Common myeloid progenitor, CD34-positive (primary cell): ENCODE measurements at regions not wholly inside any gene's neighbourhood (a gene's known extent, or its start where the extent isn't known, plus 50 kb on each side); places are given as distances from the start of the nearest gene placed in this dataset.

Experiments
- CTCF ChIA-PET: fragments of 350-600 bp; sonication (Branson Sonifier 250); formaldehyde crosslinking; loops from one replicate; lab custom pipeline; 2021; ENCODE audit warnings: antibody characterized with exemption; lab: Charles Lee
- POLR2A ChIA-PET: fragments of 350-600 bp; sonication (Branson Sonifier 250); formaldehyde crosslinking; loops from one replicate; lab custom pipeline; 2021; ENCODE audit warnings: antibody characterized with exemption; lab: Charles Lee
- DNase-seq, 3 donors: peaks; one replicate each; pipeline versions ENCODE4 v3.0.0 to v3.0.0-alpha.2; 2013
- H3K27ac ChIP-seq, 2 experiments: 1 replicate in 1 of 2; 2 replicates in 1 of 2; pipeline ENCODE4 v1.7.0; 2013; ENCODE audit warnings: inconsistent platforms in 2 of 2, low read length in 2 of 2, mild to moderate bottlenecking in 2 of 2, low read depth in 1 of 2, moderate library complexity in 1 of 2; ENCODE audit not compliant: severe bottlenecking in 2 of 2, insufficient read depth in 1 of 2, poor library complexity in 1 of 2
- H3K27me3 ChIP-seq, 5 experiments: replicated peaks in 2 of 5; 1 replicate in 3 of 5; 2 replicates in 2 of 5; pipeline versions ENCODE4 v1.6.1 to v1.7.0; 2013; ENCODE audit warnings: low read length in 4 of 5, mild to moderate bottlenecking in 2 of 5, moderate library complexity in 2 of 5, inconsistent platforms in 1 of 5; ENCODE audit not compliant: insufficient read depth in 5 of 5, control insufficient read depth in 4 of 5
- H3K36me3 ChIP-seq, 4 experiments: 1 replicate in 2 of 4; 2 replicates in 2 of 4; pipeline versions ENCODE4 v1.6.1 to v1.7.0; 2013; ENCODE audit warnings: low read length in 3 of 4, control low read depth in 1 of 4, mild to moderate bottlenecking in 1 of 4; ENCODE audit not compliant: control insufficient read depth in 4 of 4, insufficient read depth in 4 of 4
- H3K4me1 ChIP-seq, 4 experiments: 1 replicate in 3 of 4; 2 replicates in 1 of 4; pipeline versions ENCODE4 v1.6.1 to v1.7.1; 2013; ENCODE audit warnings: low read length in 3 of 4, mild to moderate bottlenecking in 3 of 4, control low read depth in 1 of 4, inconsistent platforms in 1 of 4, moderate library complexity in 1 of 4; ENCODE audit not compliant: control insufficient read depth in 4 of 4, insufficient read depth in 4 of 4; ENCODE audit errors: control extremely low read depth in 1 of 4
- H3K4me3 ChIP-seq, 7 experiments: 1 replicate in 4 of 7; 2 replicates in 3 of 7; pipeline versions ENCODE4 v1.5.1 to v1.7.0; 2013; ENCODE audit warnings: mild to moderate bottlenecking in 7 of 7, low read length in 6 of 7, moderate library complexity in 6 of 7, inconsistent platforms in 2 of 7, low read depth in 2 of 7, control low read depth in 1 of 7; ENCODE audit not compliant: insufficient read depth in 4 of 7, control insufficient read depth in 1 of 7; ENCODE audit errors: extremely low read depth in 1 of 7
- H3K9me3 ChIP-seq, 5 experiments: 1 replicate in 4 of 5; 2 replicates in 1 of 5; pipeline versions ENCODE4 v1.6.1 to v1.7.1; 2013; ENCODE audit warnings: low read length in 4 of 5, mild to moderate bottlenecking in 2 of 5, inconsistent platforms in 1 of 5, low read depth in 1 of 5, moderate library complexity in 1 of 5; ENCODE audit not compliant: control insufficient read depth in 4 of 5, insufficient read depth in 2 of 5; ENCODE audit errors: control extremely low read depth in 1 of 5
- WGBS: methylation state at CpG from one replicate; pipeline ENCODE4 v1.1.5; 2013; ENCODE audit not compliant: insufficient coverage; 5-methylcytosine and 5-hydroxymethylcytosine counted together

DNA sequence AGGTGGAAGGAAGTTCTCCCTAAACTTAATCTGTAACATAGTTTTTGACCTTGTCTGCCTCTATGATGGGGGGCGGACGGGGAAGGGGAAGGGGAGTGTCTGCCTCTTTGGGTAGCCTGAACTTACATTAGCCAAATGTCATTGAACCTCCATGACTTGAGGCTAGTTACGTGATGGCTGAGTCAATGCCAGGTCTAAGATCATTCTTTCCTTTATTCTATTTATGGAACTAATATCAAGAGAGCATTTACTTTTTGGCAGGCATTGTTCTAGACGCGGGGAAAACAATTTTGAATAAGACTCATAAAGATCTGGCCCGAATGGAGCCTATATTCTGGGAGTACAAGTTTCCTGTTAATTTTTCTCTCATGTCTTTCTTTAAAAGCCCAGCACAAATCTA lies 340.7 kb upstream of the C2CD4B start:
- no CpG with 5 or more reads among the region's 6 CpGs for WGBS
- H3K36me3 ChIP-seq: no peaks in the 10 kb centered on the region
- DNase-seq: no peak
- H3K4me3 ChIP-seq: no peak overlapping the region
- CTCF ChIA-PET: no interaction called here
- POLR2A ChIA-PET: no interaction called here
- H3K27me3 ChIP-seq: no peaks in the 10 kb centered on the region
- H3K27ac ChIP-seq: no peak overlapping the region
- no peaks in the 10 kb centered on the region for H3K4me1 ChIP-seq
- no peaks in the 10 kb centered on the region for H3K9me3 ChIP-seq

- no peaks in the 10 kb centered on the region for H3K36me3 ChIP-seq
- no peaks in the 10 kb centered on the region for H3K27me3 ChIP-seq
- H3K27ac ChIP-seq: no peak overlapping the region
- H3K9me3 ChIP-seq: no peaks in the 10 kb centered on the region
- no CpG with 5 or more reads among the region's 1 CpG for WGBS
- DNase-seq: no peak
- ChIA-PET POLR2A (no interaction called here), CTCF (no interaction called here)
- H3K4me3 ChIP-seq: no peak overlapping the region
- no peaks in the 10 kb centered on the region for H3K4me1 ChIP-seq
Measured at GRCh38 chr15:62506217-62506805, 341.2 kb upstream of the C2CD4B start.

DNA sequence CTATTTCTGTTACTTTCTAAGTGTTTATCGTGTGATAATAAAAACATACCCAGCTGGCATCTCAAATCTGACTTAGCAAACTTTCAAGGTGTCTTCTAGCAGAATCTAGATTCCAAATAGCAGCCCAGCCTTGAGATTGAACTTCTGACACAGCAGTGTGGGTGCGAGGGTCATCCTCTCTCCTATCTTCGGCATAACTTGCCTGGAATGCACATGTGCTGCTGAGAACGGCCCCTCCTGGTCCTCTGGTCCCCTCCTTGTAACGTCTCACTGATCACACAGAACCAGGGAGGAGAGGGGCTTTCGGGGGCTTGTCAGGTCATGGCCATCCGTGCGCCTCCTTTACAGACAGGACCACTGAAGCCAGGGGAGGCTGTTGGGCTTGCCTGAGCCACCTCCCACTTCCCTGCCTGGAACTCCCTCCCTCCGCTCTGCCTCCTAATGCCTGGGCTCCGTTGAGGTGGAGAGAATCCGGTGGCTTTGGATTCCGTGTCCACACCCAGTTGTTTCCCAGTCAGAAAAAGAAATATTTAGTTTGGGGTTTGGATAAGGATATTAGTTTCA lies 344.4 kb upstream of the C2CD4B start:
- POLR2A ChIA-PET: no interaction called here
- no peak overlapping the region for H3K27ac ChIP-seq
- no peaks in the 10 kb centered on the region for H3K36me3 ChIP-seq
- no peak for DNase-seq
- H3K9me3 ChIP-seq: no peaks in the 10 kb centered on the region
- CTCF ChIA-PET: no interaction called here
- H3K4me3 ChIP-seq: no peak overlapping the region
- H3K27me3 ChIP-seq: peaks cover 0 to 6% (median 0%) of the 10 kb centered on the region in 5 experiments
- H3K4me1 ChIP-seq: no peaks in the 10 kb centered on the region
- WGBS: 99% methylated on average over 6 of the region's 12 CpGs

- Histone ChIP-seq H3K4me1 (no peaks in the 10 kb centered on the region), H3K9me3 (no peaks in the 10 kb centered on the region), H3K4me3 (no peak overlapping the region), H3K27me3 (peaks cover 0 to 6% (median 0%) of the 10 kb centered on the region in 5 experiments), H3K36me3 (no peaks in the 10 kb centered on the region), H3K27ac (no peak overlapping the region)
- CTCF ChIA-PET: no interaction called here
- WGBS: 100% methylated on average over 2 of the region's 4 CpGs
- DNase-seq: no peak
- POLR2A ChIA-PET: no interaction called here
Measured at GRCh38 chr15:62510791-62511190, 345.7 kb upstream of the C2CD4B start.

GRCh38 chr15:62512904-62513303 lies 347.8 kb upstream of the C2CD4B start:
- POLR2A ChIA-PET: no interaction called here
- Histone ChIP-seq H3K27ac (no peak overlapping the region), H3K4me1 (no peaks in the 10 kb centered on the region), H3K4me3 (no peak overlapping the region), H3K27me3 (peaks cover 0 to 6% (median 0%) of the 10 kb centered on the region in 5 experiments), H3K36me3 (no peaks in the 10 kb centered on the region), H3K9me3 (no peaks in the 10 kb centered on the region)
- DNase-seq: no peak
- CTCF ChIA-PET: no interaction called here
- WGBS: 92% methylated on average over 1 of the region's 1 CpG

- no peak overlapping the region for H3K4me3 ChIP-seq
- ChIA-PET CTCF (no interaction called here), POLR2A (no interaction called here)
- no peak for DNase-seq
- H3K36me3 ChIP-seq: no peaks in the 10 kb centered on the region
- WGBS: 93% methylated on average over 2 of the region's 4 CpGs
- H3K27ac ChIP-seq: no peak overlapping the region
- H3K4me1 ChIP-seq: no peaks in the 10 kb centered on the region
- H3K9me3 ChIP-seq: no peaks in the 10 kb centered on the region
- H3K27me3 ChIP-seq: peaks cover 0 to 6% (median 0%) of the 10 kb centered on the region in 5 experiments
Measured at GRCh38 chr15:62513893-62514292, 348.8 kb upstream of the C2CD4B start.

- Histone ChIP-seq H3K36me3 (no peaks in the 10 kb centered on the region), H3K27ac (no peak overlapping the region), H3K9me3 (no peaks in the 10 kb centered on the region), H3K27me3 (peaks cover 0 to 6% (median 0%) of the 10 kb centered on the region in 5 experiments), H3K4me1 (no peaks in the 10 kb centered on the region), H3K4me3 (no peak overlapping the region)
- ChIA-PET POLR2A (no interaction called here), CTCF (no interaction called here)
- no peak for DNase-seq
- 94% methylated on average over 5 of the region's 7 CpGs for WGBS
Measured at GRCh38 chr15:62515696-62516395, 350.8 kb upstream of the C2CD4B start.
